ENCODE measurements at regions not wholly inside any gene's neighbourhood (a gene's known extent, or its start where the extent isn't known, plus 50 kb on each side); places are given as distances from the start of the nearest gene placed in this dataset.

GRCh38 chr12:89901319-89901718 is 192.7 kb upstream of the ATP2B1 start:
- 51 to 80% methylated on average over 2 of the region's 2 CpGs for WGBS, 2 donors
- TF ChIP-seq POLR2AphosphoS5 (IDR thresholded peaks at IDR 0.05) (no peak), EP300 (IDR thresholded peaks at IDR 0.05) (no peak), POLR2A (IDR thresholded peaks at IDR 0.05) (no peak), CTCF (IDR thresholded peaks at IDR 0.05) (no peak)
- no peak overlapping the region for H3K27ac ChIP-seq
- no peaks in the 10 kb centered on the region for H3K27me3 ChIP-seq
- H3K4me1 ChIP-seq, result no peaks in the 10 kb centered on the region
- no peak for DNase-seq
- intact Hi-C loops (cut with DNase I), result no loop called here
- H3K36me3 ChIP-seq, result no peaks in the 10 kb centered on the region
- H3K4me3 ChIP-seq, result no peak overlapping the region
- no peaks in the 10 kb centered on the region for H3K9me3 ChIP-seq

DNA sequence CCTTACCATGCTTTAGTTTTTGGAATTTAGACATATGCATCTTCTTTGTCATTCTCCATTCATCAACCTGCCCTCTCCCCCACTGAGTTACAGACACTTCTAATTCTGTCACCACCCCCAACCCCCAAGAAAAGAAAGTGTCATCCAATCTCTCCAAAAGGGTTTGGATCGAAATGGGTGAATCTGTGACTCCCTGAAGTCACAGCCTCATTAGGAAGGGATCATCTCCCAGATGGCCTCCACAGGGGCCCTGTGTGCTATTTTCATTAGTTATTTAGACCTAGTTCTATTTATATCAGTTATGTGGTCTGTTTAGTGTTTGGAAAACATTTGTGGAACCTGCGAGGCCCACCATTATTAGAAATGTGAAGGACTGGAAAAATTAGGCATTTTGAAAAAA is 191.0 kb upstream of the ATP2B1 start:
- Histone ChIP-seq H3K4me1 (peaks cover 0 to 1% (median 0%) of the 10 kb centered on the region in 4 donors), H3K4me3 (no peak overlapping the region), H3K27ac (no peak overlapping the region), H3K9me3 (no peaks in the 10 kb centered on the region), H3K36me3 (no peaks in the 10 kb centered on the region), H3K27me3 (no peaks in the 10 kb centered on the region)
- 92 to 96% methylated on average over 2 of the region's 2 CpGs for whole genome bisulfite sequencing, 2 donors
- TF ChIP-seq POLR2AphosphoS5 (IDR thresholded peaks at IDR 0.05) (no peak), EP300 (IDR thresholded peaks at IDR 0.05) (no peak), POLR2A (IDR thresholded peaks at IDR 0.05) (no peak), CTCF (IDR thresholded peaks at IDR 0.05) (no peak)
- DNase-seq, result no peak
- intact Hi-C loops (cut with DNase I), result no loop called here

DNA sequence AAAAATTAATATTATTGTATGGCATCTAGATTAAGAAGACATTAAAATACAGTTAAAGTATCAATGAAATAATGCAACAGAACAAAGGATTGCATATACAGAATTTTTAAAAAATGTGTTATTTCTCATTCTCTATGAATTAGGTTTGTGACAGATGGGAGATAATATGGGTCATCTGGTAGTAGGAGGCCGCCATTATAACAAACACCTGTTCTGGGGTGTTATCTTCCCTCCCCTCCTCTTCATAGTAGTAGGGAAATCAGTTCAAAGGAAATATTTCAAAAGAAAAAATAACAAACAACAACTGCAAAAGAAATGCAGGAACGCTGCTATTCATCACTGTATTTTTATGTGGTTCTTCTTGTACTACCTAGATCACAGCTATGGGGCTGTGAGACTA is 187.0 kb upstream of the ATP2B1 start:
- H3K4me1 ChIP-seq, result peaks cover 0 to 7% (median 0%) of the 10 kb centered on the region in 4 donors
- TF ChIP-seq CTCF (IDR thresholded peaks at IDR 0.05) (no peak), EP300 (IDR thresholded peaks at IDR 0.05) (no peak), POLR2A (IDR thresholded peaks at IDR 0.05) (no peak), POLR2AphosphoS5 (IDR thresholded peaks at IDR 0.05) (no peak)
- intact Hi-C loops (cut with DNase I), result no loop called here
- no peak overlapping the region for H3K4me3 ChIP-seq
- no peaks in the 10 kb centered on the region for H3K36me3 ChIP-seq
- 92 to 96% methylated on average over 2 of the region's 2 CpGs for WGBS, 2 donors
- H3K9me3 ChIP-seq, result no peaks in the 10 kb centered on the region
- H3K27me3 ChIP-seq, result no peaks in the 10 kb centered on the region
- no peak overlapping the region for H3K27ac ChIP-seq
- DNase-seq, result no peak

GRCh38 chr12:89895101-89895500 is 186.5 kb upstream of the ATP2B1 start:
- intact Hi-C loops (cut with DNase I), result no loop called here
- no peak for TF ChIP-seq POLR2AphosphoS5 (IDR thresholded peaks at IDR 0.05)
- TF ChIP-seq EP300 (IDR thresholded peaks at IDR 0.05), result no peak
- TF ChIP-seq CTCF (IDR thresholded peaks at IDR 0.05), result no peak
- TF ChIP-seq POLR2A (IDR thresholded peaks at IDR 0.05), result no peak
- no peak overlapping the region for H3K27ac ChIP-seq
- H3K4me1 ChIP-seq, result peaks cover 0 to 7% (median 0%) of the 10 kb centered on the region in 4 donors
- no peaks in the 10 kb centered on the region for H3K27me3 ChIP-seq
- 93 to 94% methylated on average over 5 of the region's 5 CpGs for WGBS, 2 donors
- no peak overlapping the region for H3K4me3 ChIP-seq
- H3K9me3 ChIP-seq, result no peaks in the 10 kb centered on the region
- DNase-seq, result no peak
- no peaks in the 10 kb centered on the region for H3K36me3 ChIP-seq

DNA sequence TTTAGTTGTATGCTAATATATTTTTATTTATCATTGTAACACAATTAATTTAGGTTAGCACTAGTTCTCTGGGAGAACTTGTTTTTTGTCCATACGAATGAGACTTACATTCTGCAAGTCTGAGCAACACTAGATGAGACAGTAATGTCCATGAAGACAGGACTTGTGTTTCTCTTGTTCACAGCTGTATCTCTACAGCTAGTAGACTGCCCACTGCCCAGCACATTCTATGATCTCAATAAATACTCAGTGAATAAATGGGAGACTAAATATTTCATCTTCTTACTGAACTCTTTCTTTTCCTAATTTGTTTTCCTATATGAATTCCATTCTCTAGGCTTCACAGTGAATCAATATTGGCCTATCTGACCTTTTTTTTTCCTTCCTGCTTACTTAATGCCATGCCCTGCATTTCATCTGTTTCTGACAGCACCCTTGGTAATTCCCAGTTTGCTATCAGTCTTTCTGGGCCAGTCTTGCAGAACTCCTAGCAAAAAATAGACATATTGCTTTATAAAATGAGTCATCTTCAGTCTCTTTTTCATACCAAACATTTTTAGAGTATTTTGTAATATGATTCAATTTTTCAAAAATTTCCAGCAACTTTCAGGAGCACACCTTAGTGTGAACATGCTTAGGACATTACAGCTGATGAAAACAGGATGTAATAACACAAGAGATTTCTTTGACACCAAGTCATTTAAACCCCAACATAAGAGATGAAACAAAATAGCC is 185.5 kb upstream of the ATP2B1 start:
- peaks cover 0 to 7% (median 0%) of the 10 kb centered on the region in 4 donors for H3K4me1 ChIP-seq
- intact Hi-C loops (cut with DNase I), result no loop called here
- H3K27me3 ChIP-seq, result no peaks in the 10 kb centered on the region
- no peaks in the 10 kb centered on the region for H3K9me3 ChIP-seq
- no peak for DNase-seq
- H3K4me3 ChIP-seq, result no peak overlapping the region
- H3K36me3 ChIP-seq, result no peaks in the 10 kb centered on the region
- 96% methylated on average over 1 of the region's 1 CpG for WGBS, 2 donors
- TF ChIP-seq POLR2A (IDR thresholded peaks at IDR 0.05), result no peak
- TF ChIP-seq POLR2AphosphoS5 (IDR thresholded peaks at IDR 0.05), result no peak
- TF ChIP-seq EP300 (IDR thresholded peaks at IDR 0.05), result no peak
- no peak for TF ChIP-seq CTCF (IDR thresholded peaks at IDR 0.05)
- no peak overlapping the region for H3K27ac ChIP-seq

Measured in sigmoid colon (tissue), 6 donors.